Naive B cell (primary cell): ENCODE measurements at regions not wholly inside any gene's neighbourhood (a gene's known extent, or its start where the extent isn't known, plus 50 kb on each side); places are given as distances from the start of the nearest gene placed in this dataset.

ENCODE experiments used
- ATAC-seq, 2 donors: fragments of 150-1000 bp; cut with Tn5 transposase; 2 replicates each; pipeline ENCODE4 v1.10.0; 2021; ENCODE audit warnings: low read depth in 2 of 2, mild to moderate bottlenecking in 2 of 2, moderate library complexity in 2 of 2
- DNase-seq: peaks from one replicate; pipeline ENCODE4 v3.0.0; 2022
- H3K27ac Mint-ChIP-seq, 6 donors: one replicate each; pipeline ENCODE4 v1.8.0; 2020 to 2022; ENCODE audit warnings: mild to moderate bottlenecking in 6 of 6, mixed read lengths in 6 of 6, moderate library complexity in 5 of 6, inconsistent platforms in 2 of 6
- H3K27me3 Mint-ChIP-seq, 3 donors: one replicate each; pipeline ENCODE4 v1.8.0; 2021 to 2022; ENCODE audit warnings: mixed read lengths in 3 of 3, mild to moderate bottlenecking in 1 of 3
- H3K36me3 Mint-ChIP-seq, 2 donors: one replicate each; pipeline ENCODE4 v1.8.0; 2020 to 2022; ENCODE audit warnings: mixed read lengths in 2 of 2, inconsistent platforms in 1 of 2, mild to moderate bottlenecking in 1 of 2
- H3K4me1 Mint-ChIP-seq, 3 donors: one replicate each; pipeline ENCODE4 v1.8.0; 2020 to 2022; ENCODE audit warnings: mixed read lengths in 3 of 3, inconsistent platforms in 1 of 3, mild to moderate bottlenecking in 1 of 3, moderate library complexity in 1 of 3
- H3K4me3 Mint-ChIP-seq, 8 donors: one replicate each; pipeline ENCODE4 v1.8.0; 2020 to 2022; ENCODE audit warnings: mild to moderate bottlenecking in 8 of 8, mixed read lengths in 8 of 8, moderate library complexity in 8 of 8, inconsistent platforms in 2 of 8
- H3K9me3 Mint-ChIP-seq, 7 donors: one replicate each; pipeline ENCODE4 v1.8.0; 2020 to 2022; ENCODE audit warnings: mixed read lengths in 7 of 7, mild to moderate bottlenecking in 5 of 7, inconsistent platforms in 2 of 7, moderate library complexity in 1 of 7

DNA sequence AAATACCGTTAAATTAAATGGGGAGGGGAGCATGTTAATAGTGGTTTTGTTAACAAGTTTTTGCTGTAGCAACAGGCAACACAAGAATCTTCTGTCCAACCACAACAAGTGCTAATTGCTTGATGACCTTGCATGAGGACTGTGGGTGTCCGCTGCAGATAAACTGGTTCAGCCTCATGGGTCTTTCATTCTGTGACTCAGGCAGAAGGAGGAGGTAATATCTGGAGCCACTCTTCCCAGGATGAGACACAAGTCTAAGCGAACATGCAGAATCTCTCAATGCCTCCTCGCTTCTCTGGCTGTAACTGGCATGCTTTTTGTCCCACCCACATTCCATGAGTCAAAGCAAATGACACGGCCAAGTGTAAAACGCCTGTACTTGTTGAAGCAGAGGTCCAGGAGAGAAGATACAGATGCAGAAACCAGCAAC, 56.6 kb upstream of the MYO16 start:
- Mint-ChIP-seq H3K27me3 (no peaks in the 10 kb centered on the region), H3K4me3 (no peak overlapping the region), H3K36me3 (no peaks in the 10 kb centered on the region), H3K9me3 (peaks cover 0 to 7% (median 0%) of the 10 kb centered on the region in 7 donors), H3K4me1 (no peaks in the 10 kb centered on the region), H3K27ac (no peak overlapping the region)
- DNase-seq = no peak
- ATAC-seq = no peak

DNA sequence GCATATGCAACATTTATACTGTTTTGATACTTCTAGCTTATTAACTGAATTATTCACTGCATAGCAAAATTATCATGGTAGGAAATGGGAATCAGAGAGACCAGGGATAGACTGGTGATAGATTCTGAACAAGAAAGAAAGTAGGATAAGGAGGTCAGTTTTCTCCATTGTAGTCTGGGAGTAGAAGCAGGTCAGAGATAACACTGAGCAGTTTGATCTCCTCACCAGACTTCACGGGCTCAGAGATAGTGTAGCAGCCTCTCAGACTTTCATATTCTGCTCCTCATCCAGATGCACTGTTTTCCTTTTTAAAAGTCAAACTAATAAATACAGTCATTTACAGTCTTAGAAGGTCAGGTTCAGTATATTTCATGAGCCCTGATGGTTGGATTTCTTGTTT, 56.0 kb upstream of the MYO16 start:
- H3K4me3 Mint-ChIP-seq = no peak overlapping the region
- H3K27ac Mint-ChIP-seq = no peak overlapping the region
- no peaks in the 10 kb centered on the region for H3K27me3 Mint-ChIP-seq
- no peaks in the 10 kb centered on the region for H3K36me3 Mint-ChIP-seq
- no peak for ATAC-seq
- no peak for DNase-seq
- peaks cover 0 to 7% (median 0%) of the 10 kb centered on the region in 7 donors for H3K9me3 Mint-ChIP-seq
- no peaks in the 10 kb centered on the region for H3K4me1 Mint-ChIP-seq

- H3K4me1 Mint-ChIP-seq = no peaks in the 10 kb centered on the region
- no peak for DNase-seq
- peak overlapping the region in 1 of 6 donors; percentile 11 for H3K27ac Mint-ChIP-seq
- H3K9me3 Mint-ChIP-seq = peaks cover 0 to 7% (median 0%) of the 10 kb centered on the region in 7 donors
- H3K27me3 Mint-ChIP-seq = no peaks in the 10 kb centered on the region
- no peak overlapping the region for H3K4me3 Mint-ChIP-seq
- no peak for ATAC-seq
- H3K36me3 Mint-ChIP-seq = no peaks in the 10 kb centered on the region
Observed at GRCh38 chr13:108574856-108575255, 54.6 kb upstream of the MYO16 start.

DNA sequence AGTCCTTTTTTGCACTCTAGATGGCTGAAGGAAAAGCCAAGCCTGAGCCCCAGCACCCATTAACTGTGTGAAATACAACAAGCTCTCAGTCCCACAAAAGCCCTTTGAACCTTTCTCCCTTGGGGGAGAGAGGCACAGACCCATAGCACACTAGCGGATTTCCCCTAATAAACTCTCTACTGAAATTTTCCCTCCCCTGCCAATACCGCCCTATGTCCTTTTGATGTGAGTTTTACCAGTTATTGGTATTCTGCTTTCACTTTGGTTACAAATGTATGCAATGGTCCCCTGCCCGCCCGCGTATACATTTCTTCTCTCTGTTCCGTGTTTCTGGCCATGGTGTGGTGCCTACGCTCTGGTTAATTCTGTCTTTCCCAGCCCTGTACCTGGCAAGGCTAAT, 54.0 kb upstream of the MYO16 start:
- no peak for ATAC-seq
- no peak overlapping the region for H3K27ac Mint-ChIP-seq
- peaks cover 0 to 7% (median 0%) of the 10 kb centered on the region in 7 donors for H3K9me3 Mint-ChIP-seq

More for the DNA sequence above, 54.0 kb upstream of the MYO16 start:
- Mint-ChIP-seq H3K4me3 (no peak overlapping the region), H3K27me3 (no peaks in the 10 kb centered on the region), H3K36me3 (no peaks in the 10 kb centered on the region), H3K4me1 (no peaks in the 10 kb centered on the region)
- no peak for DNase-seq
